HG02870 (cell line): ENCODE measurements at regions not wholly inside any gene's neighbourhood (a gene's known extent, or its start where the extent isn't known, plus 50 kb on each side); places are given as distances from the start of the nearest gene placed in this dataset.

Experiments used
- ATAC-seq: cut with Tn5 transposase; IDR thresholded peaks from one replicate; pipeline ENCODE4 v1.9.1; 2021; ENCODE audit warnings: mild to moderate bottlenecking, moderate library complexity; ENCODE audit not compliant: unreplicated experiment

DNA sequence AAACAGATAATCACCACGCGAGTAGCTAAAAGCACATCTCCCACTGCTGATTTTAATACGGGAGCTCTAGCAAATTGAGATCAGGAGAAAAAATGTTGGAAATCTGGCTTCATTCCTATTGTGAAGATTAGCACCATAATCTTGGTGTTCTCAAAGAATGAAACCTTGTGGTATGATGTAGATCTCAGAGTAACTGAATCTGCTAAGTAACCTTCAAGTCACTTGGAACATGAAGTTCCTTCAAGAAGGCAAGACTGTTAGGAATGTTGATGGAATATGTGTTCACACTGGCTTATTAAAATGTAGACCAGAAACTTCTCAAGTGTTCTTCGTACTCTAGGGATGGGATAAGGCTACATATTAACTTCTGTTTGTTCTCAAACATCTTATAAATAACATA, 117.4 kb upstream of the CHRM3 start:
- ATAC-seq: no peak

DNA sequence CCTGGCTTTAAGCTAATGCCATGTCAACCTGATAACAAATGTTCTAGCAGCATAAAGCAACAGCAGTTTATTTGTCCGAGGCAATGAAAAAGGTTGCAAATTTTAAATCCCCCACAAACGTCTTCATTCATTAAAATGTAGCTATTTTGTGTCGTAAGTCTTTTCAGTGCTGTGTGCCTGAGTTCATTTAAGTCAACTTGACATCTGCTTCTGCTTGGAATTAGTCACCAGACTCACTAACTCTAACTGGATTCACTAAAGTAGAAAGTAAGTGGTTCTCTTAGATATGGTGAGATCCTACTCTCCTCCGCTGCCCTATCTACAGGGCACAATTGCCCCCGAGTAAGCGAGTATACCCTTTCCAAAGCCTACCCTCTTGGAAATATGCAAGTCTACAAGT, 118.4 kb upstream of the CHRM3 start:
- ATAC-seq: no peak

DNA sequence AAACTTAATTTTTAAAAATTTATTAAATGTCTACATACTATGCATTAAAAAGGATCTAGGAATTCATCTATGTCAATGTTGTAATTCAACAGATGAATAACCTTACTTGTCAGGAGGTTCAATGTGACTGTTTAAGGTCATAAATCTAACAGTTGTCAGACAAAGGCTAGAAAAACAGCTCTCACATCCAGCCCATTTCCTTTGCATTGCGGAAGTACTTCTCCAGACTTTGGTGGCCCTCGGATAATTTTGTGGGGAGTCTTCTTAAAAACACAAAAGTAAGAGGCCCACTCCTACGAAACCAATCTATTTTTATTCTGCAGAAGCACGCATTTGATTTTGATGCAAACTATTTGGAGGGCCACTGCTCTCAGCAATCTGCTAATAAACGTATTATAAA, 122.6 kb upstream of the CHRM3 start:
- ATAC-seq: no peak

DNA sequence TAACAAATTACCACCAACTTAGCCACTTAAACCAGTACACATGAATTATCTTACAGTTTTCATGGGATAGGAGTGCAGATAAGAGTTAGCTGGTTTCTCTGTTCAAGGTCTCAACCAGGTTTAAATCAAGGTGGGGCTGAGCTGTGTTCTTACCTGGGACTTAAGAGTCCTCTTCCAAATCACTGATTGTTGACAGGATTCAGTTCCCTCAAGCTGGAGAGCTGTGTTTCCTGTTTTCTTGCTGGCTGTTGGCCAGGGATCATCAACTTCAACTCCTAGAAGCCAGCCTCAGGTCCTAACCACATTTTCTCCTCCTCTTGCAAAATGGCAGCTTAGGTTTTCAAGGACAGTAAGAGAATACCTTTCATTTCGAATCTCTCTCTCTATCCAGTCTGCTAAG, 123.8 kb upstream of the CHRM3 start:
- no peak for ATAC-seq

DNA sequence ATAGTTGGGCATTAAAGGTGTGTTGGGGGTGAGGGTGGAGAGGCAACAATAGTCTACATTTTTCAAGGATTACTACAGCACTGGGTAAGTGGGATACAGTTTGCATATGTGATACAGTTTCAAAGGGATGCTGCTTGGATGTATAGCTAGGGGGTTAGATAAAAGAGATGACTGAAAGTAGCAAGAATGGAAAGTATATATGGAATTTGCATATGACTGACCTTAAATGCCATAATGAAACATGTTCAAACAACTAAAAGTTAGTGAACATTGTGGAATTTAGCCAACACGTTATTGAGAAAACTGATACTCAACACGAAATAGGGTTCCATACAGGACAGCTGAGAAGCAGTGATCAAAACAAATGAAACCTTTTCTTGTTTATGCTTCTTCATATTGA, 124.8 kb upstream of the CHRM3 start:
- ATAC-seq: no peak

DNA sequence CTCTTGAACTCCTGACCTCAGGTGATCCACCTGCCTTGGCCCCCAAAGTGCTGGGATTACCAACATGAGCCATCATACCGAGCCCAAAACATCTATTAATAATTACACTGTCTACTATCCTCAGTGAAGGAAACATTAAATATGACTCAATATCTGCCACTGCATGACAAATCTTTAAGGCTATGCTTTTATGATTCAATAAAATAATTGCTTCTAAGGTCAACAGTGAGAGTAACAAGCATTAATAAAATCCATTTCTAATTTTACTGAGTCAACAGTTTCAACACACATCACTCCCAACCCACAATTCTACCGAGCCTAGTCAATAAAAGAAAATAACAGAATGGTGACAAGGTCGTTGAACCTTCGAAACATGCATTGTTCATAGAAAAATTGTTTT, 125.5 kb upstream of the CHRM3 start:
- no peak for ATAC-seq

DNA sequence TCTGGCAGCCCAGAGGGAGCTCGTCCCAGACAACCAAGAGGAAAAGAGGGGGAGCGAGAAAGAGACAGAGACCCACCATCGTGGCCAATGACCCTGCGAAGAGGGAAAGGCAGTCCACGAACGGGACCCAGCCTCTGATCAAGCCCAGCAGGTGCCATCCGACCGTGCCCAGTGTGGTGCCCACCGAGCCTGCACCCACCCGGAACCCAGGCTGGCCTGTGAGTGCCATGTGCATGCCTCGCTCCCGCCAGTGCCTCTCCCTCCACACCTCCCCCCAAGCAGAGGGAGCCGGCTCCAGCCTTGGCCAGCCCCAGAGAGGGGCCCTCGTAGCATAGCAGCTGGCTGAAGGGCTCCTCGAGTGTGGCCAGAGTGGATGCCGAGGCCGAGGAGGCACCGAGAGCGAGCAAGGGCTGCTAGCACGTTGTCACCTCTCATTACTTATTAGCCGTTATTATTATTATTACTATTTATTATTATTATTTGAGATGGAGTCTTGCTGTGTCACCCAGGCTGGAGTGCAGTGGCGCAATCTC, 130.7 kb upstream of the CHRM3 start:
- ATAC-seq: no peak

DNA sequence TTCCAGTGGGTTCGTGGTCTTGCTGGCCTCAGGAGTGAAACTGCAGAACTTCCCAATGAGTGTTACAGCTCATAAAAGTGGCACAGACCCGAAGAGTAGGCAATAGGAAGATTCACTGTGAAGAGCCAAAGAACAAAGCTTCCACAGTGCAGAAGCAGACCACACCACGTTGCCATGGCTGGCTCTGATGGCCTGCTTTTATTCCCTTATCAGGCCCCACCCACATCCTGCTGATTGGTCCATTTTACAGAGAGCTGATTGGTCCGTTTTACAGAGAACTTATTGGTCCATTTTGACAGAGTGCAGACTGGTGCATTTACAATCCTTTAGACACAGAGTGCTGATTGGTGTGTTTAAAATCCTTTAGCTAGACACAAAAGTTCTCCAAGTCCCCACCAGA, 131.4 kb upstream of the CHRM3 start:
- no peak for ATAC-seq

DNA sequence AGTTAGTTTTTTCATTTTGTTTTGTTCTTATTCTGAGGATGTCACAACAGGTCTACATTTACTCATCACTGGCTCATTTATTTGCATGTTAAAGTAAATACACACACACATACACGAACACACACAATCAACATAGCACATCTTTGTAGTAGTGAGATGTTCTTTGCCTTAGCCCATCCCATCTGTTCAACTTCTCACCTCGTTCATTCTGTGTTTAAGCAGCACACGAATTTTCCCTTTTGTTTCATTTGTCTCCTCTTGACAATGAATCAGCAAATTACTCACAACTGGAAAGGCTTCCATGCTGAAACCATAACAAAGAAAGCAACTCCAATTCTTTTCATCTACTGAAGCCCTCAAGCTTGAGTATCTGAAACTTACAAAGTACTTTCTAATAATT, 133.3 kb upstream of the CHRM3 start:
- ATAC-seq: no peak

DNA sequence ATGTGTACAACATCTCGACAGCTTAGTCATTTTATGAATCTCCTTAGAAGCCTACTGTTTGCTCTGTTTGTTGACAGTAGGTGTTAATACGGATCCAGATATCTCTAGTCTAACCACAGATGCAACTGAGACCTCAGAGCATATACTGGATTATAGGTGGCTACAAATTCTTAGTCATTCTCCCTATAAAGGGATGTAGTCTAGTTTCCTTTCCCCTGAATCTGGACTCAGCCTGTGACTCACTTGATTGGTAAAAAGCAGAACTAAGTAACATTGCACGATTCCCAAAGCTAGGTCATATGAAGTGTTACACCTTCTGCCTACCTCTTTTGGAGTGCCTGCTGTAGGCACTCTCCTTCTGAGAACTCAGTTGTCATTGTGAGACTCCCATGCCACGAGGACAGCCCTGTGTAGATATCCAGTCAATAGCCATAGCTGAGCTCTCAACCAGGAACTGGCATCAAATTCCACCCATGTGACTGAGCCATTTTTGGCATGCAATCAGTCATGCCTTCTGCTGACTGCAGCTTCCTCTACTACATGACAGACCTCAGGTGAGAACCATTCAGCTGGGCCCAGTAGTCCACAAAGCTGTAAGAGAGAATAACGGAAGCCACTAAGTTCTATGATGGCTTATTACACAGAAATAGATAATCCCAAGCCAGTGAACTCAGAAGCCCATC, 135.9 kb upstream of the CHRM3 start:
- no peak for ATAC-seq

DNA sequence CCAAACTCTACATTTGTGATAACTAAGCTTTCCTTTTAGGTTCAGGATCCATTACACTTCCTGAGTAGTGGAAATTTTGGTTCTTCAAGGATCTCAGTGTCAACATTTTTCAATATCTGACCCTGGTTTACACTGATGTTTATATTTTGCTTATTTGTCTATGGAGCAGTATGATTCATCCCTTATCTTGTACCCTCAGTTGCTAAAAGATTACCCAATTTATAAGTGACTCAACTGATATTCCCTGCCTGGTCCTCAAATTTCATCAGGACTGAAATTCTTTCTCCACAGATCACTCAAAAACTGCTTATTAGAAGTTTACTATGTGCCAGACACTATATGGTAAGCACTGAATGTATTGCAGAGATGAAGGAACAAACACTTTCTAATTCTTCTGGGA, 139.1 kb upstream of the CHRM3 start:
- no peak for ATAC-seq

DNA sequence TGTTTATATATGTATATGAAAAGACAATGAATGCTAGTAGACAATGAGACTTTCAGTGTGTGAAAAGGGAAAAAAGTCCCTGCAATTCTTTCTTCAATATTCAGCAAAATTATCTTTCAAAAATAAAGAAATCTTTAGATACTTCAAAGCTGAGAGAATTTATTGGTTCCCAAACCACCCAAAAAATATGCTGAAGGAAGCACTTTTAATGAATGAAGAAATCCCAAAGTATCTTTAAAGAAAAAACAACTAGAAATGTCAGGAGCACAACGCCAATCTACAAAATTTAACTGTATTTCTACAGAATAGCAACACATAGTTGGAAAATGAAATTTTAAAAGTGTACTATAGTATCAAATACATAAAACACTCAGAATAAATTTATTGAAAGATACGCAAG, 142.3 kb upstream of the CHRM3 start:
- no peak for ATAC-seq

DNA sequence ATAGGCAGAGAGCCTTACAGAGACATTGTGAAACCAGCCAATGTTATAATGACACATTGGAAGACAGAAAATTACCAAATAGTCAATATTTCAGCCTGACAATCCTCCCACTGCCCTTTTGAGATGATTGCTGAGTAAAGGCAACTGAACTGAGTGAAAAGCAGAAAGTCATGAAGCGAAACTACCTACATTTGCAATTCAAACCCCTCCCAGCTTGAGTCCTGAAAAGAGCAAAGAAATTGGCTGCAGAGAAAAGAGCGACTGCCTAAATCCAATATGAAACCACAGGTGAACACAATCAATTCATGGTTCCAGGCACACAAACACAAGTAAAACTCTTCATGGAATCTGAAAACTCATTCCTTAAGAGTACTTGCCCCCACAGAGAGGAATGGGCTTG, 143.4 kb upstream of the CHRM3 start:
- ATAC-seq: no peak

DNA sequence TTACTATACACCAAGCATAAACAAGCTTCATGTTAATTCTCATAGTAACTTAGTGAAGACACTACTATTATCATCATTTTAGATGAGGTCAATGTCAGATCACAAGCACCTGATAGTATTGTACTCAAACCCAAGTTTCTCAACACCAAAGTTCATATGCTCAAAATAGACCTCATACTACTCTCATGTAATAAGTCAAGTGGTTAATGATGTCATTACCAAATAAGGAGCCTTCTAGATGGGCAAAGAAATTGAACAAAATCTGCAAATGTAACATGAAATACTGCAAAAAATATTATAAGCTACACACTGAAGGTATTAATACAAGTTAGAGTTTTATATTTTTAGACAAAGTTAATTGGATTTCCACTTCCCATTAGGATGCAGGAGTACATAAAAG, 144.0 kb upstream of the CHRM3 start:
- no peak for ATAC-seq

DNA sequence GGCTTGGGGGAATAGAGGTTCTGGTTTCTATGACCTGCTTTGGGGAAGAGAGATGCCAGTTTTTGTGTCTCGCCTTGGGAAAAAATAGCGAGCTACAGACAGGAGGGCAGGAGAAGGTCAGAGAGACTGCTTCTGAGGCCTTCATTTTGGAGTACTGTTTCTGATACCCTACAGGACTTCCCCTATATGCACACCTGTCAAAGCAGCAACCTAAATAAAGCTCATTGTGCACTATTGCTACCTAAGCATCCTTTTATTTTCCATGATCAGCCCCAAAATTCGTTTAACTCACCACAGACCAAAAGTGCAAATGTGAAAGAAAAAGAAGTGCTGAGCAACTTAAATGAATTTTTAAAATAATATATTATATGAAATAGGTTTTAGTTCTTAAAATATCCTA, 145.6 kb upstream of the CHRM3 start:
- no peak for ATAC-seq

DNA sequence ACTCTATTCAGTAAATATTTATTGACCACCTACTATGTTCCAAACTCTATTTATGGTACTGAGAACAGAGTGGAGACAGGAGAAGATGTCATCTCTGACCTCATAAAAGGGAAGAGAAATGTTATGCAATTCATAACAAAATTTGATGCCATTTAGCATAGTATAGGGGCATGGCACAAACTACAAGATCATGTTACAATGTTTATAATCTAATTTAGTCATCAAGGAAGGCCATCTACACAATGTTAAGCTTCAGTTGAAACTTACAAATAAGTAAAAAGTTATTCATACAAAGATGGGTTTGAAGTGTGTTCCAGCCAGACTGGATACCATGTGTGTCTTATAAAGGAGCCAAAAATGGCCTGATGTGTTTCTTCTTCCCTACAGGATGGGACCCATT, 146.8 kb upstream of the CHRM3 start:
- no peak for ATAC-seq

DNA sequence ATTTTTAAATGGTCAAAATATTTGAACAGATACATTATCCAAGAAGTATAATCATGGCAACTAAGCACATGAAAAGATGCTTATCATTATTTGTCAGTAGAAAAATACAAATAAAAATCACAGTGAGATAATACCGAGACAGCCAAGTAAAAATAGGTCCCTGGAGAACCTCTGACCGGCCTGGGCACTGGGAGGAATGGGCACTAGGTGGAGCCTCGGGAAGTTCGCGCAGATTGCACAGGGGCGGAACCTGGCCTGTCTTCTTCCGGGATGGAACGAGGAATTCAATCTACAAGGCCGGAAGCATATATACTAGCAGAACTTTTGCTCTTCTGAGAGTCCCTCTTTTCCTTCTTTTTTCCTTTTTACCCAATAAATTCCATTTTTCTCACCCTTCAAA, 148.5 kb upstream of the CHRM3 start:
- no peak for ATAC-seq

DNA sequence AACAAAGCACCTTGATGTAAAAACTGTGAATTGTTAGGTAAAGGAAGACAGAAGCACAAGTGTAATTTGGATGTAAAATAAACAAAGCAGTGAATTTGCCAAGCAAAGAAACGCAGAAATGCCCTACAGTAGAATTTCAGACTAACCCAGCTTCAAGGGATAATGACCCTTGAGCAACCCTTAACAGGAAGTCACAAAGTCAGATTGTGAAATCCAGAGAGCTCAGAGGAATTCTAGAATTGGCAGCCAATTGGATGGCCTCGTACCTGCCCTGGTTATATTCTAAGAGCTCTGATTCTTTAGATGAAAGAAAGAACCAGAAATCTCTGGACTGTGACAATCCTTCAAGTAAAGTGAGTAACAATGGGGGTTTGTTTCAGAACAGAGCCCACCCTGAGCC, 152.7 kb upstream of the CHRM3 start:
- ATAC-seq: no peak

DNA sequence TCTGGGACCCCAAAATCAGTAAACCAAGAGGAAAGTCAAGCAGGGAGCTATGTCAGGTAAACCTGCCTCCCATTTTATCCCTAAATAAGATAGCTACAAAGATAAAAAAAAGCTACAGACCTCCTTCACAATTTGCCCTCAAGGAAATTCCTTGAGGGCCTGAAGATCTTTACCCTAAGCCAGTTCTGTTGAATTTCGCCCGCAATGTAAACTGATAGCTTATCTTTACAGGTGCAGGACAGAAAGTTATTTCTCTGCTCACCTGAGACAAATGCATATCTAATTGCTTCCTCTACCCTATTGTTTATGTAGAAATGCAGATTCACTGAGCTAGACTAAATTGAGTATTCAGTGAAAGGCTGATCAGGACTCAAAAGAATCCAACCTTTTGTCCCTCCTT, 153.4 kb upstream of the CHRM3 start:
- ATAC-seq: no peak

DNA sequence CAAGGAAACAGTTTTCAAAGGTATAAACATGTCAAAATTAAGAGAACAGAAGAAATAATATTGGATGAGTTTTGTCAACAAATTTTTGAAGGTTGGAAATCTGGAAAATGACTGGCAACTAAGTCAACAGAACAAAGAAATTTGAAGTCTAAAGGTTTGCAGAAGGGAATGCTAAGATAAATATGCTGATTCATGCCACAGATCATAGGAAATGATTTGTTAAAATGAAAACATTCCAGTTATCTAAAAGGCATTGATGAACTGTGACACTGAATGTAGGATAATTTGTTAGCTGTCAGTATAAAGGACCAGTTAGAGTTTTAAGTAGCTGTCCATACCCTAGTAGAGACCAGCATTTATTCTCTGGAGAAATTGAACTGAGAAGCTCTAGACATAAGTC, 157.9 kb upstream of the CHRM3 start:
- no peak for ATAC-seq

DNA sequence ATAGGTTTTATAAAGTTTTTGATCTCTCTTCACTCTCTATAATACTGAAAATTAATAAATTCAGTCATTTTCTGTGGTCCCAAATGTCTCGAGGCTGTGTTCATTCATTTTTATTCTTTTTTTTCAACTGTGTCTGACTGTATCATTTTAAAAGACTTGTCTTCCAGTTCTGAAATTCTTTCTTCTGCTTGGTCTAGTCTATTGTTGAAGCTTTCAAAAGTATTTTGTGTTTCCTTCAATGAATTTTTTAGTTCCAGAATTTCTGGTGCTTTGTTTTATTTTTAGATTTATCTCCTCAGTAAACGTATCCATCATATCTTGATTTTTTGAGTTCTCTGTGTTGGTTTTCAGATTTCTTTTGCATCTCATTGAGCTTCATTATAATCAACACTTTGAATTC, 161.0 kb upstream of the CHRM3 start:
- ATAC-seq: no peak

DNA sequence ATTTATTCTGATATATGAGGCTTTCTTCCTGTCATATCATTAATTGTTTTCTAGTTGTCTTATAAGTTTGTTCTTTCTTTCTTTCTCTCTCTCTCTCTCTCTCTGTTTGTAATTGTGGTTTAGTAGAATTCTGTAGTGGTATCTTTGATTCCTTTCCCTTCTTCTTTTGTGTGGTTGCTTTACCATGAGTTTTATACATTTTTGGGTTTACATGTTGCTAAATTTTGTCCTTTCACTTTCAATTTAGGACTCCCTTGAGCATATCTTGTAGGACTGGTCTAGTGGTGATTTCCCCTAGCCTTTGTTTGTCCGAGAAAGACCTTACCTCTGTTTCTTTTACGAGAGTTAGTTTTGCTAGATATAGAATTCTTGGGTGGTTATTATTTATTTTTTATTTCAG, 162.3 kb upstream of the CHRM3 start:
- no peak for ATAC-seq

DNA sequence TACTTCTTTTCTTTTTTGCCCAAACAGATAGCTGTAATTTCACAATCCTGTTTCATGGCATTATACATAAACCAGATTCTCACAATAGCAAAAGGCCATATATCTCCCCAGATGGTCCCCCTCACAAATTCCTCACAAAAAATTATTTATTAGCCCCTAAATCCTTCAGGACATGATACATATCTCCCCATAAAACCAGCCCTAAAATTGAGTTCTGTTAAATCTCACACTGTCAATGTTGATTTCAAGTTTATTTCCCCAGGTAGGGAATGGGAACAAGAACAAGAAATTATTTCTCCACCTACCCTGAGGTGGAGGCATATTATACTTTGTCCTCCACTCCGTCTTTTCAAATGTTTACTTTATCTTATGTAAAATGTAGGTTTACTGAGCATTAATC, 163.4 kb upstream of the CHRM3 start:
- ATAC-seq: no peak
